Panc1 (cell line): ENCODE measurements at regions not wholly inside any gene's neighbourhood (a gene's known extent, or its start where the extent isn't known, plus 50 kb on each side); places are given as distances from the start of the nearest gene placed in this dataset.
"Not testable (repeated sequence)": the region's sequence is repeated elsewhere in the genome, so short reads cannot be mapped to it uniquely, and the experiment has no call there.

ENCODE experiments used
- CTCF ChIP-seq: fragments of 450-650 bp; IDR thresholded peaks from 2 replicates; pipeline ENCODE4 v1.5.1; 2017; ENCODE audit warnings: mild to moderate bottlenecking
- POLR2AphosphoS5 ChIP-seq: IDR thresholded peaks from 2 replicates; pipeline ENCODE4 v1.6.1; 2012; ENCODE audit warnings: mild to moderate bottlenecking, low read depth, low read length, moderate library complexity
- TCF7L2 ChIP-seq: IDR thresholded peaks from 2 replicates; pipeline ENCODE4 v1.6.1; 2011; ENCODE audit warnings: mild to moderate bottlenecking, low read depth, low read length, inconsistent platforms

GRCh38 chr12:38197286-38197685 lies 119.3 kb upstream of the ALG10B start:
- TF ChIP-seq CTCF, POLR2AphosphoS5, TCF7L2: not testable (repeated sequence)
